ENCODE measurements at regions not wholly inside any gene's neighbourhood (a gene's known extent, or its start where the extent isn't known, plus 50 kb on each side); places are given as distances from the start of the nearest gene placed in this dataset.

DNA sequence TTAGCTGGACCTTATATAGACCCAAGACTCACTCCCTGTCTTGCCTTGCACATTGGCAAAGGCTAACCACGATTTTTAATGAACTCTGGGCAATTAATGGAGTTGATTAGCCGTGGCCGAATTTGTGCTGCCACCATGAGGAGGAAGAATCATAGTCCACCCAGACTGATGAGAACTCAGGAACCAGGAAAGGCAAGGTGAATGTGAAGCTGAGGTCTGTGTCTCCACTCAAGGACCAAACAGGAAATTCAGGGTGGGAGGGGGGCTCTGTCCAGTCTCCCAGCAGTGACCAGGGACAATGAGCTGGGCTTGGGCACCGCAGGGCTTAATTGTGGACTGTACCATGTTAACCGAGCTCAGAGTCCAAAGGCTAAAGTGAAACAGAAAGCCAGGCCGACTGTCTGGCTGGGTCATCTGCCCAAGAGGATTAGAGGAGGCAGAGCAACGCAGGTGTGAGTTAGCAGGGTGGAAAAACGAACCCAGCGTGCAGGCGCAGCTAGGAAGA is 127.0 kb upstream of the JCAD start:
- POLR2A ChIA-PET, result no interaction called here
- 48% methylated on average over 10 of the region's 10 CpGs for WGBS (ENCODE audit: missing lambda C conversion rate)
- FAIRE-seq (no peak), DNase-seq (ENCODE audit: low read depth in 1 of 2, low spot score in 1 of 2) (no peak), ATAC-seq (peak in 1 of 2 experiments; percentile 11; a peak in 1 of 6 replicates)
- TF ChIP-seq, protein P1, sequence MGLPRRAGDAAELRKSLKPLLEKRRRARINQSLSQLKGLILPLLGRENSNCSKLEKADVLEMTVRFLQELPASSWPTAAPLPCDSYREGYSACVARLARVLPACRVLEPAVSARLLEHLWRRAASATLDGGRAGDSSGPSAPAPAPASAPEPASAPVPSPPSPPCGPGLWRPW (IDR thresholded peaks at IDR 0.05), result no peak
- TF ChIP-seq RAD21 (conservative IDR thresholded peaks at IDR 0.05 in 1 of 2, IDR thresholded peaks at IDR 0.05 in 1 of 2), result peak in 1 of 2 experiments; percentile 30; a peak in 1 of 5 replicates
- TF ChIP-seq, protein P2, sequence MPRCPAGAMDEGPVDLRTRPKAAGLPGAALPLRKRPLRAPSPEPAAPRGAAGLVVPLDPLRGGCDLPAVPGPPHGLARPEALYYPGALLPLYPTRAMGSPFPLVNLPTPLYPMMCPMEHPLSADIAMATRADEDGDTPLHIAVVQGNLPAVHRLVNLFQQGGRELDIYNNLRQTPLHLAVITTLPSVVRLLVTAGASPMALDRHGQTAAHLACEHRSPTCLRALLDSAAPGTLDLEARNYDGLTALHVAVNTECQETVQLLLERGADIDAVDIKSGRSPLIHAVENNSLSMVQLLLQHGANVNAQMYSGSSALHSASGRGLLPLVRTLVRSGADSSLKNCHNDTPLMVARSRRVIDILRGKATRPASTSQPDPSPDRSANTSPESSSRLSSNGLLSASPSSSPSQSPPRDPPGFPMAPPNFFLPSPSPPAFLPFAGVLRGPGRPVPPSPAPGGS (IDR thresholded peaks at IDR 0.05), result no peak
- TF ChIP-seq, protein P3, sequence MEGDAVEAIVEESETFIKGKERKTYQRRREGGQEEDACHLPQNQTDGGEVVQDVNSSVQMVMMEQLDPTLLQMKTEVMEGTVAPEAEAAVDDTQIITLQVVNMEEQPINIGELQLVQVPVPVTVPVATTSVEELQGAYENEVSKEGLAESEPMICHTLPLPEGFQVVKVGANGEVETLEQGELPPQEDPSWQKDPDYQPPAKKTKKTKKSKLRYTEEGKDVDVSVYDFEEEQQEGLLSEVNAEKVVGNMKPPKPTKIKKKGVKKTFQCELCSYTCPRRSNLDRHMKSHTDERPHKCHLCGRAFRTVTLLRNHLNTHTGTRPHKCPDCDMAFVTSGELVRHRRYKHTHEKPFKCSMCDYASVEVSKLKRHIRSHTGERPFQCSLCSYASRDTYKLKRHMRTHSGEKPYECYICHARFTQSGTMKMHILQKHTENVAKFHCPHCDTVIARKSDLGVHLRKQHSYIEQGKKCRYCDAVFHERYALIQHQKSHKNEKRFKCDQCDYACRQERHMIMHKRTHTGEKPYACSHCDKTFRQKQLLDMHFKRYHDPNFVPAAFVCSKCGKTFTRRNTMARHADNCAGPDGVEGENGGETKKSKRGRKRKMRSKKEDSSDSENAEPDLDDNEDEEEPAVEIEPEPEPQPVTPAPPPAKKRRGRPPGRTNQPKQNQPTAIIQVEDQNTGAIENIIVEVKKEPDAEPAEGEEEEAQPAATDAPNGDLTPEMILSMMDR (IDR thresholded peaks at IDR 0.05), result peak; percentile 19; the same call in 1 of the 3 replicates
- TF ChIP-seq, protein P4, sequence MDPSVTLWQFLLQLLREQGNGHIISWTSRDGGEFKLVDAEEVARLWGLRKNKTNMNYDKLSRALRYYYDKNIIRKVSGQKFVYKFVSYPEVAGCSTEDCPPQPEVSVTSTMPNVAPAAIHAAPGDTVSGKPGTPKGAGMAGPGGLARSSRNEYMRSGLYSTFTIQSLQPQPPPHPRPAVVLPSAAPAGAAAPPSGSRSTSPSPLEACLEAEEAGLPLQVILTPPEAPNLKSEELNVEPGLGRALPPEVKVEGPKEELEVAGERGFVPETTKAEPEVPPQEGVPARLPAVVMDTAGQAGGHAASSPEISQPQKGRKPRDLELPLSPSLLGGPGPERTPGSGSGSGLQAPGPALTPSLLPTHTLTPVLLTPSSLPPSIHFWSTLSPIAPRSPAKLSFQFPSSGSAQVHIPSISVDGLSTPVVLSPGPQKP (IDR thresholded peaks at IDR 0.05; ENCODE audit: low read depth, low read length), result no peak
- TF ChIP-seq ZFP36 (IDR thresholded peaks at IDR 0.05; ENCODE audit: borderline replicate concordance, partially characterized antibody), result no peak
- no peak for TF ChIP-seq SREBF2 (IDR thresholded peaks at IDR 0.05)
- no peak for TF ChIP-seq HOXB5 (CRISPR knock-in tag; IDR thresholded peaks at IDR 0.05)
- no peak for TF ChIP-seq POLR2A (IDR thresholded peaks at IDR 0.05; ENCODE audit: low read length)
- Histone ChIP-seq H3K4me3 (no peak overlapping the region), H3K4me2 (peak overlapping the region; percentile 63), H3K4me1 (peaks cover 31% of the 10 kb centered on the region), H3K27ac (peak overlapping the region; percentile 53 to 71; a peak in 5 of 6 replicates), H3K9me3 (no peaks in the 10 kb centered on the region)
- CTCF ChIA-PET, result interaction anchor here (0.7 to 2.7 kb wide), 11 partner anchors 8 to 188 kb away, joined by 3 to 13 read pairs (median 3); no protein-coding TSS in a partner anchor

DNA sequence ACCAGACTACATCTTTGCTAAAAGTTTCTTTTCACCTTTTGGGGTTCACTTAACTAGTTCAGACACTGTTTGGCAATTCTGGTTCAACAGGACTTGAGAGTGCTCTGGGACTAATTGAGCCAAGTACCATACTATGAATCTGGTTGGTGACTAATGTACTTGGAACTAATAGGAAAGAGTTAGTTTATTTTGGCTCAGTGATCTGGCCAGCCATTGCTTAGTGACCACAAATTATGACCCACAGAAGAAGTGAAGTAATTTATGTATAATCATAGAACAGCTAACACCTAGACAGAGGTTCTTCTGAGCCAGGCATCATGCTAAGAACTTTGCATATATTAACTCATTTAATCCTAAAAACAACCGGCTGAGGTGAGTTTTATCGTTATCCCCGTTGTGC is 126.5 kb upstream of the JCAD start:
- POLR2A ChIA-PET, result no interaction called here
- 87% methylated on average over 3 of the region's 3 CpGs for WGBS (ENCODE audit: missing lambda C conversion rate)
- Histone ChIP-seq H3K4me2 (peak overlapping the region; percentile 63), H3K9me3 (no peaks in the 10 kb centered on the region), H3K27ac (peak overlapping the region; percentile 53 to 71; a peak in 3 of 6 replicates), H3K4me3 (no peak overlapping the region), H3K4me1 (peaks cover 31% of the 10 kb centered on the region)
- no peak for FAIRE-seq
- TF ChIP-seq NR3C1 (IDR thresholded peaks at IDR 0.05), result no peak
- 0 out of 6 replicates have a peak, but pooled peaks of 1 of the 2 experiments have one; percentile 14 for ATAC-seq
- no peak for DNase-seq (ENCODE audit: low read depth in 1 of 2, low spot score in 1 of 2)
- CTCF ChIA-PET, result interaction anchor here (1.0 to 2.7 kb wide), 5 partner anchors 14 to 188 kb away, joined by 3 to 13 read pairs (median 4); no protein-coding TSS in a partner anchor

DNA sequence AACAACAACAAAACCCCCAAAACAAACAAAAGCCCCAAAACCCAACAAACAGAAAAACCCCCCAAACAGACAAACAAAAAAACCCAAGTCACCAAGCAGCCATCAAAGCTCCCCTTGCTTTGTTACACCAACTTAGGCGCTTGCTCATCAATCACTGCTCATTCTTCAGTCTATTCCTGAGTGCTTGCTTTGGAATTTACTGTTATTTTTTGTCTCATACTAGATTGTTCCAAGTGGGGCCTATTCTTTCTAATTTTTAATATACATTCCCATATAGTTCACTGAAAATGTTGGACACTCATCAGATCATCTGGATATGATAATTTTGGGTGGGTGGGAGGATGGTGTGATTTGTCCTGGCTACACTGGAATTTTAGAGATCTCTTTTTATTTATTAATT is 126.0 kb upstream of the JCAD start:
- WGBS (ENCODE audit: missing lambda C conversion rate), result 91% methylated on average over 1 of the region's 1 CpG
- Histone ChIP-seq H3K4me3 (no peak overlapping the region), H3K27ac (0 out of 6 replicates have a peak overlapping the region, but pooled peaks of 1 of the 2 experiments have one; percentile 4), H3K4me1 (peaks cover 31% of the 10 kb centered on the region), H3K4me2 (peak overlapping the region; percentile 63), H3K9me3 (no peaks in the 10 kb centered on the region)
- no peak for ATAC-seq
- ChIA-PET POLR2A (no interaction called here), CTCF (interaction anchor here (1.1 to 2.7 kb wide), 4 partner anchors 85 to 187 kb away, joined by 3 to 13 read pairs (median 6); no protein-coding TSS in a partner anchor)
- DNase-seq (ENCODE audit: low read depth in 1 of 2, low spot score in 1 of 2), result no peak
- TF ChIP-seq EHMT2 (IDR thresholded peaks at IDR 0.05; ENCODE audit: low read depth) (no peak), KDM5A (IDR thresholded peaks at IDR 0.05) (no peak), MAZ (IDR thresholded peaks at IDR 0.05; ENCODE audit: borderline replicate concordance, low read depth, low read length) (no peak)
- FAIRE-seq, result no peak
